ENCODE measurements at regions not wholly inside any gene's neighbourhood (a gene's known extent, or its start where the extent isn't known, plus 50 kb on each side); places are given as distances from the start of the nearest gene placed in this dataset.

DNA sequence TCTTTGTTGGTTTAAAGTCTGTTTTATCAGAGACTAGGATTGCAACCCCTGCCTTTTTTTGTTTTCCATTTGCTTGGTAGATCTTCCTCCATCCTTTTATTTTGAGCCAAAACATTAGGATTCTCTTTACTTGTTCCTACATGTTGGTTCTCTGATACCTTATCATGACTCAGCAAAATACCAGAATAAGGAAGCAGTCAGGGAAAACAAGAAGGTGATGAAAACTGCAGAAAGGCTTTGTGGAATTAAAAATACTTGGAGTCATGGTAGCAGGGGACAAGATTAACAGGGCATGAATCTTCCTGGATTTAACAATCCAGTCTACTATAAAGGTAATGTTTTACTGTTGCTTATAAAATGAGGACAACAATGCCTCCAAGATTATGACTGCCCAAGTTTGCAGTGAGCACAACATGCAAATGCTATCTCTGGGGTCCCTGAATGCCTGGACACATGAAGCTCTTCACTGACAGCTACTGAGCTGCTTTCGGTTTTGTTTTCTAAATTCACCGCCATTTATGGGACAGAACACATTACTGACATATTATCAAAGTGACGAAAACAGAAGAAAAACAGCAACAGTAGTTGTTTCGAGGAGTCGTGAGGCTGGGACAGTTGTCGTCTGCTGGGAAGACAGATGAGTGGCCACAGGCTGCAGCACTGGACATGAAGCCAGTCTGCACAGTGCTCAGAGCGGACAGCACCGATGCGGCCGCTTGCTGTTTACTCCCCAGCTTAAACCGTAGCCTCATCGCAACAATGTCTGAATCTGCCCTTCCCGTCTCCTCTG, 174.5 kb upstream of the DKK2 start:
- DNase-seq (ENCODE audit: extremely low read depth in 1 of 4, low spot score in 3 of 4), result peak in 1 of 4 experiments; percentile 1
- Histone ChIP-seq H3K9ac (ENCODE audit: insufficient read depth in 1 of 2, low read depth in 2 of 2, low read length in 2 of 2) (no peak overlapping the region), H3K9me3 (replicated peaks; ENCODE audit: control insufficient read depth, insufficient read depth, low read depth, low read length) (no peaks in the 10 kb centered on the region), H3K79me2 (ENCODE audit: control insufficient read depth, insufficient read depth, low read length) (no peaks in the 10 kb centered on the region), H3K4me2 (ENCODE audit: insufficient read depth, low read length) (peak overlapping the region; percentile 32), H3K36me3 (ENCODE audit: control insufficient read depth, insufficient read depth, low read length) (no peaks in the 10 kb centered on the region), H3K27ac (ENCODE audit: extremely low read depth, low read depth, low read length) (no peak overlapping the region; the same call in 2 of the 3 replicates), H3K27me3 (ENCODE audit: control insufficient read depth in 2 of 2, insufficient read depth in 2 of 2, low read length in 2 of 2) (no peaks in the 10 kb centered on the region), H3K4me3 (no peak overlapping the region), H3K9me1 (ENCODE audit: control insufficient read depth, insufficient read depth, low read length) (no peaks in the 10 kb centered on the region), H2AFZ (ENCODE audit: low read depth, low read length) (peak overlapping the region; percentile 40; the same call in 1 of the 2 replicates), H4K20me1 (replicated peaks; ENCODE audit: control insufficient read depth, insufficient read depth, low read length) (no peaks in the 10 kb centered on the region), H3K4me1 (replicated peaks in 1 of 2; ENCODE audit: control insufficient read depth in 2 of 2, insufficient read depth in 2 of 2, low read length in 2 of 2) (no peaks in the 10 kb centered on the region)
- in situ Hi-C loops (cut with MboI), result no loop called here
- no peak for ATAC-seq
- intact Hi-C loops (cut with micrococcal nuclease), result no loop called here
- no TSS peak for BruUV-seq (replicated peaks)
- 0% methylated on average over 13 of the region's 13 CpGs for WGBS (ENCODE audit: insufficient coverage, low coverage, missing lambda C conversion rate)
- no peak for FAIRE-seq
- CTCF ChIA-PET (ENCODE audit: low intra/inter-chr PET ratio), result no interaction called here
- POLR2A ChIA-PET, result no interaction called here
- TF ChIP-seq POLR2AphosphoS5 (IDR thresholded peaks at IDR 0.05; ENCODE audit: control insufficient read depth, insufficient read depth, low read depth, low read length) (no peak), KLF6 (CRISPR knock-in tag; IDR thresholded peaks at IDR 0.05; ENCODE audit: borderline replicate concordance) (no peak), ZNF316 (IDR thresholded peaks at IDR 0.05) (peak; percentile 44; the same call in 1 of the 2 replicates), C11orf30 (IDR thresholded peaks at IDR 0.05; ENCODE audit: low read depth) (peak; percentile 23; the same call in 1 of the 2 replicates), NFE2L1 (tag; IDR thresholded peaks at IDR 0.05; ENCODE audit: borderline replicate concordance, low read depth) (peak; percentile 54; the same call in 1 of the 2 replicates), DIDO1 (tag; IDR thresholded peaks at IDR 0.05; ENCODE audit: low read depth) (no peak), MAFF (IDR thresholded peaks at IDR 0.05; ENCODE audit: low read length) (peak; percentile 79), NFE2 (IDR thresholded peaks at IDR 0.05; ENCODE audit: low read depth) (peak; percentile 67), TAL1 (IDR thresholded peaks at IDR 0.05) (no peak), IFI16 (CRISPR knock-in tag; IDR thresholded peaks at IDR 0.05) (no peak), HNRNPH1 (optimal IDR thresholded peaks at IDR 0.05; ENCODE audit: low read depth, low read length) (no peak), PCBP1 (IDR thresholded peaks at IDR 0.05; ENCODE audit: low read depth, low read length, poor library complexity, severe bottlenecking) (no peak), PTBP1 (IDR thresholded peaks at IDR 0.05; ENCODE audit: low read depth, low read length) (no peak), ZNF696 (CRISPR knock-in tag; conservative IDR thresholded peaks at IDR 0.05) (no peak), NFATC3 (IDR thresholded peaks at IDR 0.05) (no peak), MAFG (tag; conservative IDR thresholded peaks at IDR 0.05) (peak; percentile 82), SRSF1 (IDR thresholded peaks at IDR 0.05; ENCODE audit: low read depth, low read length) (no peak), BACH1 (tag; IDR thresholded peaks at IDR 0.05) (peak; percentile 87)
- TF ChIP-seq, protein P1, sequence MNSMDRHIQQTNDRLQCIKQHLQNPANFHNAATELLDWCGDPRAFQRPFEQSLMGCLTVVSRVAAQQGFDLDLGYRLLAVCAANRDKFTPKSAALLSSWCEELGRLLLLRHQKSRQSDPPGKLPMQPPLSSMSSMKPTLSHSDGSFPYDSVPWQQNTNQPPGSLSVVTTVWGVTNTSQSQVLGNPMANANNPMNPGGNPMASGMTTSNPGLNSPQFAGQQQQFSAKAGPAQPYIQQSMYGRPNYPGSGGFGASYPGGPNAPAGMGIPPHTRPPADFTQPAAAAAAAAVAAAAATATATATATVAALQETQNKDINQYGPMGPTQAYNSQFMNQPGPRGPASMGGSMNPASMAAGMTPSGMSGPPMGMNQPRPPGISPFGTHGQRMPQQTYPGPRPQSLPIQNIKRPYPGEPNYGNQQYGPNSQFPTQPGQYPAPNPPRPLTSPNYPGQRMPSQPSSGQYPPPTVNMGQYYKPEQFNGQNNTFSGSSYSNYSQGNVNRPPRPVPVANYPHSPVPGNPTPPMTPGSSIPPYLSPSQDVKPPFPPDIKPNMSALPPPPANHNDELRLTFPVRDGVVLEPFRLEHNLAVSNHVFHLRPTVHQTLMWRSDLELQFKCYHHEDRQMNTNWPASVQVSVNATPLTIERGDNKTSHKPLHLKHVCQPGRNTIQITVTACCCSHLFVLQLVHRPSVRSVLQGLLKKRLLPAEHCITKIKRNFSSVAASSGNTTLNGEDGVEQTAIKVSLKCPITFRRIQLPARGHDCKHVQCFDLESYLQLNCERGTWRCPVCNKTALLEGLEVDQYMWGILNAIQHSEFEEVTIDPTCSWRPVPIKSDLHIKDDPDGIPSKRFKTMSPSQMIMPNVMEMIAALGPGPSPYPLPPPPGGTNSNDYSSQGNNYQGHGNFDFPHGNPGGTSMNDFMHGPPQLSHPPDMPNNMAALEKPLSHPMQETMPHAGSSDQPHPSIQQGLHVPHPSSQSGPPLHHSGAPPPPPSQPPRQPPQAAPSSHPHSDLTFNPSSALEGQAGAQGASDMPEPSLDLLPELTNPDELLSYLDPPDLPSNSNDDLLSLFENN (IDR thresholded peaks at IDR 0.05; ENCODE audit: low read depth in 2 of 2, low read length in 2 of 2), result no peak
- TF ChIP-seq, protein P2, sequence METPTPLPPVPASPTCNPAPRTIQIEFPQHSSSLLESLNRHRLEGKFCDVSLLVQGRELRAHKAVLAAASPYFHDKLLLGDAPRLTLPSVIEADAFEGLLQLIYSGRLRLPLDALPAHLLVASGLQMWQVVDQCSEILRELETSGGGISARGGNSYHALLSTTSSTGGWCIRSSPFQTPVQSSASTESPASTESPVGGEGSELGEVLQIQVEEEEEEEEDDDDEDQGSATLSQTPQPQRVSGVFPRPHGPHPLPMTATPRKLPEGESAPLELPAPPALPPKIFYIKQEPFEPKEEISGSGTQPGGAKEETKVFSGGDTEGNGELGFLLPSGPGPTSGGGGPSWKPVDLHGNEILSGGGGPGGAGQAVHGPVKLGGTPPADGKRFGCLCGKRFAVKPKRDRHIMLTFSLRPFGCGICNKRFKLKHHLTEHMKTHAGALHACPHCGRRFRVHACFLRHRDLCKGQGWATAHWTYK (CRISPR knock-in tag; IDR thresholded peaks at IDR 0.05), result no peak

All from K562 (cell line).